ENCODE measurements at regions not wholly inside any gene's neighbourhood (a gene's known extent, or its start where the extent isn't known, plus 50 kb on each side); places are given as distances from the start of the nearest gene placed in this dataset.

DNA sequence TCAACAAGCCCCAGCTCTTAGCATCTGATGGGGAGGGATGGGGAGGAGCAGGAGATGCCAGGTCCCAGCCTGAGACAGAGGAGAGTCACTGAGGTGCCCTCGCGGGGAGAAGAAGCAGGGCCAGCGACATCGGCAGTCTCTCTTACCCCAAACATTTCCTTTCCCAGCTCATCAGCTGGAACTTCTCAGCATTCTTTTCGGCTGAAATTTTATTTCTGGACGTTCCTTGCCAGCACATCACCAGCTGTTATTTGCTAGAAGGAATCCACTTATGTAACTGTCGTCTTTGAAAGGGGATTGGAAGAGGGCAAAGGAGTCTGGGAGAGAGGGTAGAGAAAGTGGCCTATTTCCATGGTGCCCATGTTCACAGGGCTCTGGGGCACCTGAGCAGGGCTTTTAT, 101.0 kb upstream of the SHH start:
- TF ChIP-seq CTCF (IDR thresholded peaks at IDR 0.05; ENCODE audit: insufficient read depth, low read depth, low read length) = no peak
- no peak for TF ChIP-seq EZH2 (IDR thresholded peaks at IDR 0.05; ENCODE audit: insufficient read depth, low read length)
